ENCODE measurements at regions not wholly inside any gene's neighbourhood (a gene's known extent, or its start where the extent isn't known, plus 50 kb on each side); places are given as distances from the start of the nearest gene placed in this dataset.

GRCh38 chr14:53879747-53880146 is 76.9 kb downstream of the BMP4 start:
- Histone ChIP-seq H3K4me3 (ENCODE audit: low read length) (no peak overlapping the region), H3K27me3 (ENCODE audit: control insufficient read depth, insufficient read depth, low read length) (no peaks in the 10 kb centered on the region), H3K27ac (ENCODE audit: low read depth, low read length) (no peak overlapping the region)

DNA sequence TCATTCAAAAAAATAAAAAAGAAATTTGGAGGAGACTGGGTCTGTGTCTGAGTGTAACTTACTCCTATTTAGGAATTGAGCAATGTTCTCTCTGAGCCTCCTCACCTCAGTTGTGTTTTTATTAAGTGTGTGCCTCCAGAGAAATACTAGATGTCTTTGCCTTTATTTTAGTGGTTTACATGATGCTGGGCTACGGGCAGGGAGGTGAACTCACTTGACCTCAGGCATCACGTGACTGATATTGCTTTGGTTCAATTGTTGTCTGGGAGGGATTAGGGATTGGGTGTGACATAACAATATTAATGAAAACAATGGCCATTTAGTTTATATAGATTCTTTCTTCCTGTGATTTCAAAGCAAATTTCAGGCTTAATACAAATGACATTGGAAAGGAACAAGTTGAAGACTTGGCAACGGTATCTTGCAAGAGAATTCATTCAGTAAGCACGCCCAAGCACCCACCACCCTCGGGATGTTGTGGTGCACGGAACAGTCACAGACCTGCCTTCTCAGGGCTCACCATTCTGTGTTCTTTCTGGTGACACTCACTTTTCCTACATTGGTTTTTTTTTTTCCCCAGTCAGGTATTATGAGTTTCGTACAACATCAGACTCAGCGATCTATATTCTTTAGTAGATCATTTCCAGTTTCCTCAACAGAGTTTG is 77.5 kb downstream of the BMP4 start:
- Histone ChIP-seq H3K4me1 (ENCODE audit: control insufficient read depth, insufficient read depth, low read length) (no peaks in the 10 kb centered on the region), H3K4me3 (ENCODE audit: low read length) (no peak overlapping the region), H3K27me3 (ENCODE audit: control insufficient read depth, insufficient read depth, low read length) (no peaks in the 10 kb centered on the region), H3K27ac (ENCODE audit: low read depth, low read length) (no peak overlapping the region), H3K36me3 (ENCODE audit: control insufficient read depth, insufficient read depth, low read length) (no peaks in the 10 kb centered on the region), H3K9ac (ENCODE audit: low read length) (no peak overlapping the region)

More at GRCh38 chr14:53879747-53880146, 76.9 kb downstream of the BMP4 start:
- Histone ChIP-seq H3K9ac (ENCODE audit: low read length) (no peak overlapping the region), H3K4me1 (ENCODE audit: control insufficient read depth, insufficient read depth, low read length) (no peaks in the 10 kb centered on the region), H3K36me3 (ENCODE audit: control insufficient read depth, insufficient read depth, low read length) (no peaks in the 10 kb centered on the region)

- Histone ChIP-seq H3K27me3 (ENCODE audit: control insufficient read depth, insufficient read depth, low read length) (no peaks in the 10 kb centered on the region), H3K9ac (ENCODE audit: low read length) (no peak overlapping the region), H3K4me3 (ENCODE audit: low read length) (no peak overlapping the region), H3K4me1 (ENCODE audit: control insufficient read depth, insufficient read depth, low read length) (no peaks in the 10 kb centered on the region), H3K27ac (ENCODE audit: low read depth, low read length) (no peak overlapping the region), H3K36me3 (ENCODE audit: control insufficient read depth, insufficient read depth, low read length) (no peaks in the 10 kb centered on the region)
Observed at GRCh38 chr14:53875324-53875897, 81.2 kb downstream of the BMP4 start.

DNA sequence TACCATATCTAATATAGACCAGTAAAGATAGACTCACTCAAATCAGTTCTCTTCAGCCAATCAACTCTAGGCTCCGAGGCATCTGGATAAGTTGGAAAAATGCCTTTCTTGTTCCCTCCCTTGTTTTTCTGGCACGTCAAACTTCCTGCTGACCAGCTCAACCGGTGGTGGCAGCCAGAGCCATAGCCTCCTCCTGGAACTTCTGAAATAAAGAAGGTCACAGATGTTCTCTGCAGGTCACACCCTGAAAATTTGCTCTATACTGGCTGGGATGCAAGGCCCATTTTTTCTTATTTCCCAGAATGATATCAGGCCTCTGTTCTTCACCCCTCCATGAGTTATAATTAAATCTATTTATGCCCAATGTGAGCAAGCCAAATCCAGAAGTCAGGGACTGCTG is 81.9 kb downstream of the BMP4 start:
- no peaks in the 10 kb centered on the region for H3K36me3 ChIP-seq (ENCODE audit: control insufficient read depth, insufficient read depth, low read length)
- H3K27ac ChIP-seq (ENCODE audit: low read depth, low read length), result no peak overlapping the region
- no peak overlapping the region for H3K4me3 ChIP-seq (ENCODE audit: low read length)
- no peaks in the 10 kb centered on the region for H3K27me3 ChIP-seq (ENCODE audit: control insufficient read depth, insufficient read depth, low read length)
- no peak overlapping the region for H3K9ac ChIP-seq (ENCODE audit: low read length)
- H3K4me1 ChIP-seq (ENCODE audit: control insufficient read depth, insufficient read depth, low read length), result no peaks in the 10 kb centered on the region

GRCh38 chr14:53872681-53873089 is 83.9 kb downstream of the BMP4 start:
- no peak overlapping the region for H3K4me3 ChIP-seq (ENCODE audit: low read length)
- H3K36me3 ChIP-seq (ENCODE audit: control insufficient read depth, insufficient read depth, low read length), result no peaks in the 10 kb centered on the region
- no peaks in the 10 kb centered on the region for H3K27me3 ChIP-seq (ENCODE audit: control insufficient read depth, insufficient read depth, low read length)
- no peaks in the 10 kb centered on the region for H3K4me1 ChIP-seq (ENCODE audit: control insufficient read depth, insufficient read depth, low read length)
- H3K9ac ChIP-seq (ENCODE audit: low read length), result no peak overlapping the region
- H3K27ac ChIP-seq (ENCODE audit: low read depth, low read length), result no peak overlapping the region

- no peaks in the 10 kb centered on the region for H3K27me3 ChIP-seq (ENCODE audit: control insufficient read depth, insufficient read depth, low read length)
- H3K9ac ChIP-seq (ENCODE audit: low read length), result no peak overlapping the region
- H3K27ac ChIP-seq (ENCODE audit: low read depth, low read length), result no peak overlapping the region
- no peaks in the 10 kb centered on the region for H3K36me3 ChIP-seq (ENCODE audit: control insufficient read depth, insufficient read depth, low read length)
- H3K4me1 ChIP-seq (ENCODE audit: control insufficient read depth, insufficient read depth, low read length), result no peaks in the 10 kb centered on the region
- no peak overlapping the region for H3K4me3 ChIP-seq (ENCODE audit: low read length)
Observed at GRCh38 chr14:53871951-53872350, 84.7 kb downstream of the BMP4 start.

GRCh38 chr14:53871011-53871410 is 85.6 kb downstream of the BMP4 start:
- Histone ChIP-seq H3K4me3 (ENCODE audit: low read length) (no peak overlapping the region), H3K27me3 (ENCODE audit: control insufficient read depth, insufficient read depth, low read length) (no peaks in the 10 kb centered on the region), H3K36me3 (ENCODE audit: control insufficient read depth, insufficient read depth, low read length) (no peaks in the 10 kb centered on the region), H3K4me1 (ENCODE audit: control insufficient read depth, insufficient read depth, low read length) (no peaks in the 10 kb centered on the region), H3K9ac (ENCODE audit: low read length) (no peak overlapping the region), H3K27ac (ENCODE audit: low read depth, low read length) (no peak overlapping the region)

GRCh38 chr14:53865711-53866110 is 90.9 kb downstream of the BMP4 start:
- H3K9ac ChIP-seq (ENCODE audit: low read length), result no peak overlapping the region
- H3K27ac ChIP-seq (ENCODE audit: low read depth, low read length), result no peak overlapping the region
- no peaks in the 10 kb centered on the region for H3K36me3 ChIP-seq (ENCODE audit: control insufficient read depth, insufficient read depth, low read length)

GRCh38 chr14:53861781-53862180 is 94.8 kb downstream of the BMP4 start:
- H3K4me3 ChIP-seq (ENCODE audit: low read length), result no peak overlapping the region
- H3K9ac ChIP-seq (ENCODE audit: low read length), result no peak overlapping the region
- no peaks in the 10 kb centered on the region for H3K4me1 ChIP-seq (ENCODE audit: control insufficient read depth, insufficient read depth, low read length)
- H3K36me3 ChIP-seq (ENCODE audit: control insufficient read depth, insufficient read depth, low read length), result no peaks in the 10 kb centered on the region
- H3K27me3 ChIP-seq (ENCODE audit: control insufficient read depth, insufficient read depth, low read length), result no peaks in the 10 kb centered on the region
- H3K27ac ChIP-seq (ENCODE audit: low read depth, low read length), result no peak overlapping the region

More at GRCh38 chr14:53865711-53866110, 90.9 kb downstream of the BMP4 start:
- Histone ChIP-seq H3K4me1 (ENCODE audit: control insufficient read depth, insufficient read depth, low read length) (no peaks in the 10 kb centered on the region), H3K27me3 (ENCODE audit: control insufficient read depth, insufficient read depth, low read length) (no peaks in the 10 kb centered on the region), H3K4me3 (ENCODE audit: low read length) (no peak overlapping the region)

DNA sequence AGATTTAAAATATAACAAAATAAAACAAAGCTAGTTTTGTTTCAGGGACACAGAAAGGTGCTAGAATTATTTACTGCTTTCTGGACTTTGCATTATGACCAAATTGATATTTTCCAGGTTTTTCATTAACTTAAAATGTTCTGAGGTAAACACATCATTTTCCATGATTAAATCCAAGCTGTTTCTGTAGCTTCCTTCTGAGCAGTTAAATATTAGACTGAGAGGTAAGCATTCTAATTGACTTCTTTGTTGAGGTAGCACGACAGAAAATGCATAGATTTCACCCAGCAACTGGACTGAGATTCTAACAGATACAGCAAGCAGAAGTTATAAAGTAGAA is 98.3 kb downstream of the BMP4 start:
- Histone ChIP-seq H3K27me3 (ENCODE audit: control insufficient read depth, insufficient read depth, low read length) (no peaks in the 10 kb centered on the region), H3K36me3 (ENCODE audit: control insufficient read depth, insufficient read depth, low read length) (no peaks in the 10 kb centered on the region), H3K27ac (ENCODE audit: low read depth, low read length) (no peak overlapping the region), H3K9ac (ENCODE audit: low read length) (no peak overlapping the region), H3K4me1 (ENCODE audit: control insufficient read depth, insufficient read depth, low read length) (no peaks in the 10 kb centered on the region), H3K4me3 (ENCODE audit: low read length) (no peak overlapping the region)

DNA sequence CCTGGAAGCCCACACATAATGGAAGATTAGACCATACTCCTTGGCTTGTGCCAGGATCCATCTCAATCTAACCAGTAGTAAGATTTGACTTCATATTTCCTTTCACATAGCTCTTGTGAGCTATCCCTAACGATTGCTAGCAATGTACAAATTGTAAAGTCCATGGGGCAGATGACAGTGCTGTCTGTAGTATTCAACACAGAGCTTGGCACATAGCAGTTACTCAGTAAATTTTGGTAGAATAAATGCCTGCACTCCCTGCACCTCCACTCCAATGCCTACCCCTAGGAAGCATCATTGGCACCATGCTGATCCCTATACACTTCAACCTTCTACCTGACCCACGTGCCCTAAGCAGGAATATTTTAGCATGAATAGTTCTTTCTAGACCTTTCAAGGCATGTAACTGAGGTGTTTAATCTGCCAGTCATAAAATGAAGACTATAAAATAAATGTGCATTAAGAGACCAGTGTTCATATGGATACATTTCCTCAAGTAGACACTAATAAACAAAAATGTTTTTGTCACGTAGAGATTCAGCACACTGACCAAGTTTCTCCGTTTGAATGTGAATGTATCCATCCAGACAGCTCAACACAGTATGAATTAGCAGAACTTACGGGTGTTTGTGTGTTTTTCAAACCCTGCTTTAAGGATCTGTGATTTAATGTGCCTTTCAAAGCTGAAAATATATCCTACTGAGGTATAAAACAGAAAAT is 98.8 kb downstream of the BMP4 start:
- Histone ChIP-seq H3K27me3 (ENCODE audit: control insufficient read depth, insufficient read depth, low read length) (no peaks in the 10 kb centered on the region), H3K36me3 (ENCODE audit: control insufficient read depth, insufficient read depth, low read length) (no peaks in the 10 kb centered on the region), H3K4me3 (ENCODE audit: low read length) (no peak overlapping the region), H3K27ac (ENCODE audit: low read depth, low read length) (no peak overlapping the region), H3K4me1 (ENCODE audit: control insufficient read depth, insufficient read depth, low read length) (no peaks in the 10 kb centered on the region), H3K9ac (ENCODE audit: low read length) (no peak overlapping the region)

DNA sequence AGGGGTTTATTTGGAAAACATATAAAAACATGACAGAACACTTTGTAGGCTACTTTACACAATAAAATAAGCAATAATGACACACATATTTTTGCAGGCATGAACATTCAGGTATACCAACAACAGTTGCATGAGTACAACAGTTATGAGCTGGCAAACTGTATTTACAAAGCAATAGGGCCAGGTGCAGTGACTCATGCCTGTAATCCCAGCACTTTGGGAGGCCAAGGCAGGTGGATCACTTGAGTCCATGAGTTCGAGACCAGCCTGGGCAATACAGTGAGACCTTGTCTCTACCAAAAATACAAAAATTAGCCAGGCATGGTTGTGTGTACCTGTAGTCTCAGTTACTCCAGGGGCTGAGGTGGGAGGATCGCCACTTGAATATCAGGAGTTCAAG is 101.1 kb downstream of the BMP4 start:
- no peaks in the 10 kb centered on the region for H3K27me3 ChIP-seq (ENCODE audit: control insufficient read depth, insufficient read depth, low read length)
- H3K27ac ChIP-seq (ENCODE audit: low read depth, low read length), result no peak overlapping the region
- H3K4me1 ChIP-seq (ENCODE audit: control insufficient read depth, insufficient read depth, low read length), result no peaks in the 10 kb centered on the region
- H3K36me3 ChIP-seq (ENCODE audit: control insufficient read depth, insufficient read depth, low read length), result no peaks in the 10 kb centered on the region
- H3K4me3 ChIP-seq (ENCODE audit: low read length), result no peak overlapping the region
- H3K9ac ChIP-seq (ENCODE audit: low read length), result no peak overlapping the region

DNA sequence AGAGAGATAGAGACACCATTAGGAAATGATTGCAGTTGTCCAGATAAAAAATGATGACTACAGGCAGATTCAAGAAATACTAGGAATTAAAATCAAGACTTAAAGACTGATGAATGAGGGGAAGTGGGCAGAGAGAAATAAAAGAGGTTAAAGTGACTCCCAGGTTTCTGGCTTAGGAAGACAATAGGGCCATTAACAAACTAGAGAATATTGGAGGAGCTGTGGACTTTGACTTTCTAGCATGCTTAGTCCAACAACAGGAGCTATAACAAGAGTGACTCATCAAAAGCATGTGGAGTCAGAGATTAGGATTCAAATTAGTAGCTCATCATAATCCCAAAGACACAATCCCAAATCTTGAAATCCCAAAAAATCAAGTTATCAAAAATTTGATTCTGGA is 101.5 kb downstream of the BMP4 start:
- Histone ChIP-seq H3K4me1 (ENCODE audit: control insufficient read depth, insufficient read depth, low read length) (no peaks in the 10 kb centered on the region), H3K36me3 (ENCODE audit: control insufficient read depth, insufficient read depth, low read length) (no peaks in the 10 kb centered on the region), H3K4me3 (ENCODE audit: low read length) (no peak overlapping the region), H3K27ac (ENCODE audit: low read depth, low read length) (no peak overlapping the region), H3K27me3 (ENCODE audit: control insufficient read depth, insufficient read depth, low read length) (no peaks in the 10 kb centered on the region), H3K9ac (ENCODE audit: low read length) (no peak overlapping the region)

Measured in rectal smooth muscle tissue (tissue), 1 donor.